ENCODE measurements at regions not wholly inside any gene's neighbourhood (a gene's known extent, or its start where the extent isn't known, plus 50 kb on each side); places are given as distances from the start of the nearest gene placed in this dataset.

DNA sequence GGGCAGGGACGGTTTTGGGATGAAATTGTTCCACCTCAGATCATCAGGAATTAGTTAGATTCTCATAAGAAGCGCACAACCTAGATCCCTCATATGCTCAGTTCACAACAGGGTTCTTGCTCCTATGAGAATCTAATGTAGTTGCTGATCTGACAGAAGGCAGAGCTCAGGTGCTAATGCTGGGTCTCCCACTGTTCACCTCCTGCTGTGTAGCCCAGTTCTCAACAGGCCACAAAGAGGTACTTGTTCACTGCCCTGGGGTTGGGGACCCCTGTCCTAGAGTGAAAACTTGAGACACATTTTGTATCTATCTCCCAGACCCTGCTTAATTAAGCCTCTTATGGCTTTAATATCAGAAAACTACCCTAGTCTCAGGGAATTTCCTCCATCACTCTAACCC is 966.0 kb downstream of the PCDH17 start:
- Histone ChIP-seq H4K20me1 (ENCODE audit: insufficient read depth, low read length) (no peaks in the 10 kb centered on the region), H2AFZ (ENCODE audit: low read length) (no peak overlapping the region), H3K79me2 (ENCODE audit: insufficient read depth, low read length) (no peaks in the 10 kb centered on the region), H3K9ac (ENCODE audit: insufficient read depth, low read depth, low read length) (no peak overlapping the region), H3K27ac (ENCODE audit: extremely low read length, insufficient read depth, low read length) (no peak overlapping the region), H3K27me3 (ENCODE audit: control insufficient read depth in 1 of 2, insufficient read depth in 2 of 2, low read length in 2 of 2) (no peaks in the 10 kb centered on the region), H3K4me2 (ENCODE audit: low read depth, low read length) (no peak overlapping the region), H3K4me1 (ENCODE audit: insufficient read depth, low read length) (no peaks in the 10 kb centered on the region), H3K36me3 (replicated peaks in 1 of 2; ENCODE audit: control insufficient read depth in 1 of 2, insufficient read depth in 2 of 2, low read length in 2 of 2) (no peaks in the 10 kb centered on the region), H3K4me3 (replicated peaks in 1 of 3; ENCODE audit: insufficient read depth in 1 of 3, low read depth in 2 of 3, low read length in 3 of 3) (no peak overlapping the region), H3K9me3 (ENCODE audit: low read length) (peaks cover 68% of the 10 kb centered on the region)
- ChIA-PET CTCF (ENCODE audit: low intra/inter-chr PET ratio, low total read pairs) (no interaction called here), POLR2A (no interaction called here)
- 0% methylated on average over 2 of the region's 2 CpGs for WGBS (ENCODE audit: low lambda C conversion rate)
- TF ChIP-seq BRD4 (CRISPR knock-in tag; IDR thresholded peaks at IDR 0.05) (no peak), POLR2A (IDR thresholded peaks at IDR 0.05; ENCODE audit: insufficient read depth in 1 of 2, low read depth in 2 of 2, low read length in 2 of 2) (no peak), ZSCAN22 (CRISPR knock-in tag; IDR thresholded peaks at IDR 0.05) (no peak), ZNF549 (CRISPR knock-in tag; IDR thresholded peaks at IDR 0.05) (no peak), SOX5 (CRISPR knock-in tag; IDR thresholded peaks at IDR 0.05; ENCODE audit: borderline replicate concordance) (no peak), EHMT2 (IDR thresholded peaks at IDR 0.05; ENCODE audit: borderline replicate concordance, low read depth, low read length) (no peak)
- TF ChIP-seq, protein P1, sequence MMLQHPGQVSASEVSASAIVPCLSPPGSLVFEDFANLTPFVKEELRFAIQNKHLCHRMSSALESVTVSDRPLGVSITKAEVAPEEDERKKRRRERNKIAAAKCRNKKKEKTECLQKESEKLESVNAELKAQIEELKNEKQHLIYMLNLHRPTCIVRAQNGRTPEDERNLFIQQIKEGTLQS (CRISPR knock-in tag; IDR thresholded peaks at IDR 0.05), result no peak
- DNase-seq (ENCODE audit: low spot score) (no peak), ATAC-seq (no peak), FAIRE-seq (no peak)
- intact Hi-C loops (cut with micrococcal nuclease; ENCODE audit: unreplicated experiment), result no loop called here
- in situ Hi-C loops (cut with HindIII; ENCODE audit: extremely low pct_ligation_motif_present, low pct_unique_long_range_greater_than_20kb), result no loop called here
- no TSS peak for BruUV-seq (replicated peaks)

GRCh38 chr13:58598241-58598640 is 966.7 kb downstream of the PCDH17 start:
- no peak for ATAC-seq
- TF ChIP-seq CHD4 (IDR thresholded peaks at IDR 0.05; ENCODE audit: borderline replicate concordance, low read length) (no peak), ZFYVE20 (CRISPR knock-in tag; IDR thresholded peaks at IDR 0.05; ENCODE audit: borderline replicate concordance, low read depth) (no peak), SRSF1 (optimal IDR thresholded peaks at IDR 0.05; ENCODE audit: low read depth, low read length) (no peak), PRDM10 (CRISPR knock-in tag; IDR thresholded peaks at IDR 0.05; ENCODE audit: low read depth) (no peak), ETV6 (CRISPR knock-in tag; conservative IDR thresholded peaks at IDR 0.05) (no peak), ARID2 (CRISPR knock-in tag; IDR thresholded peaks at IDR 0.05; ENCODE audit: borderline replicate concordance) (no peak), ZNF724P (CRISPR knock-in tag; IDR thresholded peaks at IDR 0.05; ENCODE audit: borderline replicate concordance) (no peak), NRL (CRISPR knock-in tag; IDR thresholded peaks at IDR 0.05; ENCODE audit: borderline replicate concordance) (no peak), THYN1 (CRISPR knock-in tag; IDR thresholded peaks at IDR 0.05; ENCODE audit: borderline replicate concordance, low read depth) (no peak), FOSL1 (CRISPR knock-in tag; IDR thresholded peaks at IDR 0.05; ENCODE audit: borderline replicate concordance) (no peak), ZNF780A (CRISPR knock-in tag; IDR thresholded peaks at IDR 0.05) (no peak)

More at GRCh38 chr13:58598241-58598640, 966.7 kb downstream of the PCDH17 start:
- Histone ChIP-seq H3K4me3 (replicated peaks in 1 of 3; ENCODE audit: insufficient read depth in 1 of 3, low read depth in 2 of 3, low read length in 3 of 3) (no peak overlapping the region), H3K9ac (ENCODE audit: insufficient read depth, low read depth, low read length) (no peak overlapping the region), H3K9me3 (ENCODE audit: low read length) (peaks cover 64% of the 10 kb centered on the region), H3K27me3 (ENCODE audit: control insufficient read depth in 1 of 2, insufficient read depth in 2 of 2, low read length in 2 of 2) (no peaks in the 10 kb centered on the region), H4K20me1 (ENCODE audit: insufficient read depth, low read length) (no peaks in the 10 kb centered on the region), H3K27ac (ENCODE audit: extremely low read length, insufficient read depth, low read length) (no peak overlapping the region), H2AFZ (ENCODE audit: low read length) (no peak overlapping the region), H3K79me2 (ENCODE audit: insufficient read depth, low read length) (no peaks in the 10 kb centered on the region), H3K36me3 (replicated peaks in 1 of 2; ENCODE audit: control insufficient read depth in 1 of 2, insufficient read depth in 2 of 2, low read length in 2 of 2) (no peaks in the 10 kb centered on the region), H3K4me2 (ENCODE audit: low read depth, low read length) (no peak overlapping the region), H3K4me1 (ENCODE audit: insufficient read depth, low read length) (no peaks in the 10 kb centered on the region)
- WGBS (ENCODE audit: low lambda C conversion rate), result 6% methylated on average over 2 of the region's 2 CpGs
- FAIRE-seq, result no peak
- intact Hi-C loops (cut with micrococcal nuclease; ENCODE audit: unreplicated experiment), result no loop called here
- POLR2A ChIA-PET, result no interaction called here
- CTCF ChIA-PET (ENCODE audit: low intra/inter-chr PET ratio, low total read pairs), result no interaction called here
- no TSS peak for BruUV-seq (replicated peaks)
- in situ Hi-C loops (cut with HindIII; ENCODE audit: extremely low pct_ligation_motif_present, low pct_unique_long_range_greater_than_20kb), result no loop called here
- no peak for DNase-seq (ENCODE audit: low spot score)

All from HepG2 (cell line).